ENCODE measurements at regions not wholly inside any gene's neighbourhood (a gene's known extent, or its start where the extent isn't known, plus 50 kb on each side); places are given as distances from the start of the nearest gene placed in this dataset.

- TF ChIP-seq, protein P1, sequence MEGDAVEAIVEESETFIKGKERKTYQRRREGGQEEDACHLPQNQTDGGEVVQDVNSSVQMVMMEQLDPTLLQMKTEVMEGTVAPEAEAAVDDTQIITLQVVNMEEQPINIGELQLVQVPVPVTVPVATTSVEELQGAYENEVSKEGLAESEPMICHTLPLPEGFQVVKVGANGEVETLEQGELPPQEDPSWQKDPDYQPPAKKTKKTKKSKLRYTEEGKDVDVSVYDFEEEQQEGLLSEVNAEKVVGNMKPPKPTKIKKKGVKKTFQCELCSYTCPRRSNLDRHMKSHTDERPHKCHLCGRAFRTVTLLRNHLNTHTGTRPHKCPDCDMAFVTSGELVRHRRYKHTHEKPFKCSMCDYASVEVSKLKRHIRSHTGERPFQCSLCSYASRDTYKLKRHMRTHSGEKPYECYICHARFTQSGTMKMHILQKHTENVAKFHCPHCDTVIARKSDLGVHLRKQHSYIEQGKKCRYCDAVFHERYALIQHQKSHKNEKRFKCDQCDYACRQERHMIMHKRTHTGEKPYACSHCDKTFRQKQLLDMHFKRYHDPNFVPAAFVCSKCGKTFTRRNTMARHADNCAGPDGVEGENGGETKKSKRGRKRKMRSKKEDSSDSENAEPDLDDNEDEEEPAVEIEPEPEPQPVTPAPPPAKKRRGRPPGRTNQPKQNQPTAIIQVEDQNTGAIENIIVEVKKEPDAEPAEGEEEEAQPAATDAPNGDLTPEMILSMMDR (IDR thresholded peaks at IDR 0.05): no peak
- no peak for TF ChIP-seq POLR2A (IDR thresholded peaks at IDR 0.05)
- no peak for TF ChIP-seq POLR2AphosphoS5 (IDR thresholded peaks at IDR 0.05)
These were observed 264.7 kb upstream of the CCNG1 start for GRCh38 chr5:163172540-163173338.

Measured in breast epithelium (tissue), 3 donors.